ENCODE measurements at regions not wholly inside any gene's neighbourhood (a gene's known extent, or its start where the extent isn't known, plus 50 kb on each side); places are given as distances from the start of the nearest gene placed in this dataset.
"Not testable (repeated sequence)": the region's sequence is repeated elsewhere in the genome, so short reads cannot be mapped to it uniquely, and the experiment has no call there.

DNA sequence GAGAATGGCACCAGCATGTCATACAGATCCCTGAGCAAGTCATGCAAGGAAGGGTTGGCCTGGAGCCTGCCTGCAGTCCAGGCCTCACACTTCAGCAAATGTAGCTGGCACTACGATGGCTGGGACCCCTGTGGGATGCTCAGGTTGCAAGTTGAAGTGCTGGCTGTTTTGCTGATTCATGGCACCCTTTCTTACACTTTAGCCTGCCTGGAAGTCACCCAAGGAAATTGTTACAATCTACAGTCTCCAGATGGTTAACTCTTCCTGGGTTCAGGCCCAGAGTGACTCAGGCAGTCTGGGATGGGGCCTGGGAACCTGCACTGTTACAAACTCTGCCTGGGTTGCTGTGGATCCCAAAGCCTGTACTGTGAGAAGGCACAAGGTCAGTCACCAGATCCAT is 91.0 kb upstream of the SLC6A11 start:
- DNase-seq (ENCODE audit: extremely low spot score, insufficient read length, low read depth) (no peak), FAIRE-seq (no peak)

DNA sequence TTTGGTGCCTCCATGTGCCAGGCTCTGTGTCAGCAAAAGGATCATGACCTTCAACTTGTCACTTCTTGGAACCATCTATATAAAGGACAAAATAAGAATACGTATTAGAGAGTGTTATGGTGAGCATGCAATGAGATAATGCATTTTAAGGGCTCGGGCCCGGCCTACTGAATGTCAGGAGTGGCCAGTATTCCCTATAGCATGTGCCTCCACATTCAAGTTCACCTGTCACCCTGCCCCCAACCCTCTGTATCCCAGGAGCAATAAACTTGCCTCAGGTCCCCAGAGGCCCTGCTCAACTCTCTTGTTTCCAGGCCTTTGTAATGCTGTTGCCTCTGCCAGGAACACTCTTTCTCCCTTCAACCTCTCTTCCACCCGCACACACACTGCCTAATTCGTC is 90.2 kb upstream of the SLC6A11 start:
- FAIRE-seq (no peak), DNase-seq (ENCODE audit: extremely low spot score, insufficient read length, low read depth) (no peak)

GRCh38 chr3:10726787-10727186 is 89.2 kb upstream of the SLC6A11 start:
- FAIRE-seq (no peak), DNase-seq (ENCODE audit: extremely low spot score, insufficient read length, low read depth) (no peak)

DNA sequence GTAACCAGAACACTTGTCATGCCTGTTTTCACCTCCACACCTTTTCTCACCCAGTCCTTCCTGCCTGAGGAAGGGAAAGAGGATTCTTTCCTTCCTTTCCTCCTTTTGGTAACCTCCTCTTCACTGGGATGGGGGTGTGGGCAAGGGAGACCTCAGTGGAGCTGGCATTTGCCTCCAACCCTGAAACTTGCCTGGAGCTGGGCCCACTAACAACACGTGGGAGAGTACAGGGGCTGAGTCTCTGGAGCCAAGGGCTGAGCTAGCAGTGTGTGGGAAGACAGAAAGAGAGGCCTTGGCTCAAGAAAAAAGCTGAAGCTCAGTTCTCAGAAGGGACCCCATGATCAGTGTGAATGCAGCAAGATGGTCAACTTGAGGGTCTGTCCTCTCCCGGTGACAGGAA is 86.6 kb upstream of the SLC6A11 start:
- no peak for DNase-seq (ENCODE audit: extremely low spot score, insufficient read length, low read depth)
- no peak for FAIRE-seq

- DNase-seq (ENCODE audit: extremely low spot score, insufficient read length, low read depth) (no peak), FAIRE-seq (no peak)
These were observed 83.7 kb upstream of the SLC6A11 start for GRCh38 chr3:10732292-10732691.

- FAIRE-seq: no peak
- DNase-seq (ENCODE audit: extremely low spot score, insufficient read length, low read depth): no peak
These were observed 82.7 kb upstream of the SLC6A11 start for GRCh38 chr3:10733297-10733696.

DNA sequence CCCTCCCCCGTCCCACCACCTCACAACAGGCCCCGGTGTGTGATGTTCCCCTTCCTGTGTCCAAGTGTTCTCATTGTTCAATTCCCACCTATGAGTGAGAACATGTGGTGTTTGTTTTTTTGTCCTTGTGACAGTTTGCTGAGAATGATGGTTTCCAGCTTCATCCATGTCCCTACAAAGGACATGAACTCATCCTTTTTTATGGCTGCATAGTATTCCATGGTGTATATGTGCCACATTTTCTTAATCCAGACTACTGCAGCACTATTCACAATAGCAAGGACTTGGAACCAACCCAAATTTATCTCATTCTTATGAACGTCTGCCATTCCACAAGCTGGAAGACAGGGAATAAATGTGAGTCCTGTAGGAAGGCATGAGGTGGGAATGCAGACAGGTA is 79.6 kb upstream of the SLC6A11 start:
- not testable (repeated sequence) for DNase-seq (ENCODE audit: extremely low spot score, insufficient read length, low read depth); FAIRE-seq

- no peak for DNase-seq (ENCODE audit: extremely low spot score, insufficient read length, low read depth)
- FAIRE-seq: no peak
These were observed 78.2 kb upstream of the SLC6A11 start for GRCh38 chr3:10737785-10738184.

DNA sequence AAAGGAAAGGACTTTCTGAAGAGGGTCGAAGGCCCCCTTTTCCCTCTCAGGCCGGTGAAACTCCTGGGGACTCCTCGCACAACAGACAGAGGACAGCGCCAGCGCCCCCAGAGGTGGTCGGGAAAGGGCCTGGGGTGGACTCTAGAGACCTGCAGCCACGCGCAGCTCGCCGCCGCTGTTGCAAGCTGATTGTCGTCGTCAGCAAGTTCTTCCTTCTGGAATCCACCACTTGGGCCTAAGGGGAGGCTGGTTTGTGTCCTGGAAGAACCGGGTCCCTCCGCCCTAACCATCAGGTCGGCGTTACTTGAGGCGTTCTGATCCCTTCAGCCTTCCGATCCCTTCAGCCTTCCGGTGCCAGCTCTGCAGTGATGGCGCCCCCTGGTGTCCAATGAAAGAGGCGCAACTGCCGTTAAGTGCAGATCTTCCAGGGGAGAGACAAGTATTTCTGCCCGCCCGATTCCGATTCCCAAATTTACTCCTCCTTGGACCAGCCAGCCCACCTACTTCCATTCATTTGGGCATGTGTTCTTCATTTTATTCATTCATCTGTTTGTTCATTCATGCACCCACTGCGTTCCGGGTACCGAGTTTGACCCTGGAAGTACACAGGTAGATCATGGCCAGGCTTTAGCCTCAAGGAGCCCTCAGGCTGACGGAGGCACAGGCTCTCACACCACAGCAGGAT is 77.2 kb upstream of the SLC6A11 start:
- FAIRE-seq: peak; percentile 79
- DNase-seq (ENCODE audit: extremely low spot score, insufficient read length, low read depth): peak; percentile 39

DNA sequence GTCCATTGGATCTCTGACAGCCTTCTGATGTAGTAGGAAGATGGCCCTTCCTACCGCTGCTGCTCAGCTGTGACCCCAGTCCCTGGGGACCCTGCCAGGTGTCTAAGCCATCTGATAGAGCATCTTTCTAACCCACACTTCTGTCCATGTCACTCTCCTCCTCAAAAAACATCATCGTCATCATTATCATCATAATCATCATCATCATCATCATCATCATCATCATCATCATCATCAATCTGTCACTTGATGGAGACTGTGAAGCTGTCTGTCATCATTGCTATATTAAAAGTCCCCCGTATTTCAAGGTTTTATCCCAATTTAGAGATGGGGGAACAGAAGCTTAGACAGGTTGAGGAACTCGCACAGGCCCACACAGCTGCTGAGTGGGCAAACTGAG is 75.1 kb upstream of the SLC6A11 start:
- DNase-seq (ENCODE audit: extremely low spot score, insufficient read length, low read depth) (no peak), FAIRE-seq (no peak)

DNA sequence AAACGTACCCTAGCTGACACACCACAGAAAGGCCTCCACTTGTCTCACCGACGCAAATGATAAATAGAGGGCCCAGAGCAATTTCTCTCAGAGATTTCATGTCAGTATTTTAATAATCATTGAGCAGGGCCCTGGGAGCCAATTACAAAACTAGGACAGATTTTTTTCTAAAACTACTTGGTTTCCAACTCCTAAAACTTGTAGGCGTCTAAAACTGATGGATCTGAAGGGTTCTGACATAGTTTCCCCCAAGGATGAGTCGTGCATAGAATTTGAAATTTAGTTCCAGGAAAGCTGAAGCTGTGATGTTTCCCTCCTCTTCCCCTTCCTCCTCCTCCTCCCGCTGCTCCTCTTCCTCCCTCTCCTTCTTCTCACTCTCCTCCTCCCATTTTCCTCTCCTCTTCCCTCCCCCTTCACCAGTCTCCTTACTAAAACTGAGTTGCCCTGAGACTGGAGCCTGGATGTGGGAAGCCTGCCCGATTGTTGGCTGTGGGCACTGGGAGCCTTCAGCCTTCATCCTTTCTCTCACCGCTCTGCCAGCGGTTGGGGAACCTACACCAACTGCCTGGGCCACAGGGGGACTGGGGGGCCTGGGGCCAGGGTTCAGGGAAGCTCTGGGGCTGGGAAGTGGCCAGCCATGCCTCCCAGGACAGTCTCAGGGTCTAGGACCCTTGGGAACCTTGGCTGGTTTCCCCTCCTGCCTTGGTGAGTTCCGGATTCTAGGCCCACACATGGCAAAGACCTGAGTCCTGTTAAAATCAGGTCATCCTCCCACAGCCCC is 73.9 kb upstream of the SLC6A11 start:
- FAIRE-seq: no peak
- DNase-seq (ENCODE audit: extremely low spot score, insufficient read length, low read depth): no peak

- no peak for FAIRE-seq
- no peak for DNase-seq (ENCODE audit: extremely low spot score, insufficient read length, low read depth)
These were observed 72.5 kb upstream of the SLC6A11 start for GRCh38 chr3:10743366-10744097.

GRCh38 chr3:10744098-10744465 is 71.9 kb upstream of the SLC6A11 start:
- FAIRE-seq (no peak), DNase-seq (ENCODE audit: extremely low spot score, insufficient read length, low read depth) (no peak)

DNA sequence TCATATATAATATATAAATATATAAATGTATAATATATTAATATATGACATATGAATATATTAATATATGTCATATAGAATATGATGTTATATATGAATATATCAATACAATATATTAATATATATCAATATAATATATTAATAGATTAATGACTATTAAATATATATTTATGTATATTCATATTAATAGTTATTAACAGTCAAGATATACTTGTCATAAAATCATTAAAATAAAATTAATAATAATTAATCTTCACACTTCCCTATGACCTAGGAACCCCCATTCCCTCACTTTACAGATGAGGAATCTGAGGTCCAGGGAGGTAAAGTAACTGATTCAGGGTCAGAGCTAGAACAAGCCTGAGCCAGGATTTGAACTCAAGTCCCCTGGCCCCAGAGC is 70.6 kb upstream of the SLC6A11 start:
- DNase-seq (ENCODE audit: extremely low spot score, insufficient read length, low read depth): no peak
- no peak for FAIRE-seq

DNA sequence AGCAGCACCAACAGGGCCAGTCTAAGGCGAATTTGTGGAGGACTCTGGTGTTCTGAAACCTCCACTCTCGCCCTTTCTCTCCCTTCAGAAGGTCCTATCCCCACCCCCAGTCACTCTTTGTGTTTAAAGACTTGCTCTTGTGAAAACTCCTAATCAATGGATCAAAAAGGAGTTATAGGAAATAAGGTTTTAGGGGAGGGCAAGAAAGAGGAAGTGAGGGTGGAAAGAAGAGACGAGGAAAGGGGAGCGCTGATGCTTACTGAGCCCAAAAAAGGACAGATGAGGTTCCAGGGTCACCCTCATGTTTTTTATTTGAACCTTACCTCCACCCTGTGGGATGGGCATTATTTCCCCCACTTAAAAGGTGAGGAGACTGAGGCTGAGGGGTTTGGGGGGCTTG is 70.0 kb upstream of the SLC6A11 start:
- DNase-seq (ENCODE audit: extremely low spot score, insufficient read length, low read depth) (no peak), FAIRE-seq (no peak)

DNA sequence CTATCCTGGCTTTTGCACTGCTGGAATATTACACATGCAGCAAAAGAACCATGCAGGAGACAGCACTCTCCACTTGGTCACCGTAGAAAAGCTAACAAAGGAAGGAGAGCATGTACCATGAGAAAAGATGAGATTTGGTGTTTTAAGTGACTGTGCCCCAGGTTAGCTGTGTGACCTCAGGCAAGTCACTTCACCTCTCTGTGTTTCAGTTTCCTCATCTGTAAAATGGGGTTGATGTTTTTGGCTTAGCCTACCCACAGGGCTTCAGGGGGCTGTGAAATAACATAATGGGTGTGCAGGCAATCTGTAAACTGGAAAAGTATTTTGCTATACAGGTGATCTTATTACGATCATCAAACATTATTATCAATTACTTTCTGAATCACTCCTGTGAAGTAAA is 69.3 kb upstream of the SLC6A11 start:
- FAIRE-seq (no peak), DNase-seq (ENCODE audit: extremely low spot score, insufficient read length, low read depth) (no peak)

- FAIRE-seq (no peak), DNase-seq (ENCODE audit: extremely low spot score, insufficient read length, low read depth) (no peak)
These were observed 68.7 kb upstream of the SLC6A11 start for GRCh38 chr3:10747341-10747740.

- DNase-seq (ENCODE audit: extremely low spot score, insufficient read length, low read depth) (no peak), FAIRE-seq (no peak)
These were observed 68.0 kb upstream of the SLC6A11 start for GRCh38 chr3:10748040-10748439.

GRCh38 chr3:10753964-10754363 is 62.1 kb upstream of the SLC6A11 start:
- DNase-seq (ENCODE audit: extremely low spot score, insufficient read length, low read depth): peak; percentile 15

GRCh38 chr3:10756546-10756945 is 59.5 kb upstream of the SLC6A11 start:
- DNase-seq (ENCODE audit: extremely low spot score, insufficient read length, low read depth): no peak
- FAIRE-seq: no peak

More at GRCh38 chr3:10753964-10754363, 62.1 kb upstream of the SLC6A11 start:
- FAIRE-seq: no peak

Data from GM18507 (cell line).